Stimulated activated CD4-positive, alpha-beta T cell treated with anti-CD3 and anti-CD28 coated beads, Interleukin-1b, Interleukin-23, amount 100 ng/mL, for 1 hour (primary cell): ENCODE measurements at regions not wholly inside any gene's neighbourhood (a gene's known extent, or its start where the extent isn't known, plus 50 kb on each side); places are given as distances from the start of the nearest gene placed in this dataset.
A peak's percentile ranks its signal among the peaks of the same experiment; 100 is the strongest.

Experiments
- DNase-seq, 2 donors: peaks; one replicate each; pipeline ENCODE4 v3.0.0-alpha.2; 2020; ENCODE audit warnings: low read depth in 2 of 2

DNA sequence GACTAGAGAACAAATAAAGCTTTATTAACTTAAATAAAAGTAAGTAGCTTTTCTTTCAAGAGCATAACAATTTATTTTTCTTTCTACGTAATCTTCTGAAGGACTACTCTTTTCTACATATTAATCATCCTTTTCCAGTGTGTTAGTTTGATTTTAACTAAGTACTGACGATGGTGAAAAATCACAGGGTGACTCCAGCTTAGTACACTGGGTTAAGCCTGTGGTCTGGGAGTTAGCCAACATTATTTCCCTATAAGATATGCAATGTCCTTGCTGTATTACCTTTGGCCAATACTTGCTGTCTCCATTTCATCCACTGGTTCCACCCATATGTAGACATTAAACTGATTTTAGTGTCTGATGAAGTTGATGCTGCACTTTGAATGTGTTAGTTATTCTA is 508.6 kb upstream of the SUCLG2 start:
- no peak for DNase-seq

DNA sequence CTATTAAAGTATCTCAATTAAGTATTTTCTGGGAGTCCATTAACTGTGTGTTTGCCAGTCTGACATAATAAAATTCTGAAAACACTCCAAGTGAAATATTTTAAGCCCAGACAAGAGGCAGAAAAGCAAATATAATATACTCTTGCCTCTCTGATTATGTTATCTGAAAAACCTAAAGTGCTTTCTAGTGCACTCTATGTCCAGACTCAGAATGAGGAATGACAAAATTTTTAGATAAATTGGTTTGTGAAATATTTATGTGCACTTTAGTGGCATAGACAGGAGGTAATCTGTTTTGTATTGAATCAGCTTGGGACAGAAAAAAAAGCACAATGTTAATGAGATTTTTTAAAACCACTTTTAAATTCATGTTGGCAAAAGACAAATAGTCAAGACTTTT is 508.2 kb upstream of the SUCLG2 start:
- DNase-seq = no peak

DNA sequence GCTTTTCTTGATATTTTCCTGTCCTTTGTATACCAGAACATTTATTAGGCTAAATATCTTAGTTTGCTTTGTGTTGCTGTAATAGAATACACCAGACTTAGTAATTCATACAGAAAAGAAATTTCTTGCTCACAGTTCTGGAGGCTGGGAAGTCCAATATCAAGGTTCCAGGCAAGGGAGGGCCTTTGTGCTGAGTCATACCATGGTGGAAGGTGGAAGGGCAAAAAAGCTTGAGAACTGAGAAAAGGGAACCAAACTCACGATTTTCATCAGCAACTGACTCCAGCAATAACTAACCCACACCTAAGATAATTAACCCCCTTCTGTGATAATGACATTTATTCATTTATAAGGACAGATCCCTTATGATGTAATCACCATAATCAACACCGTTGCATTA is 496.9 kb upstream of the SUCLG2 start:
- no peak for DNase-seq

DNA sequence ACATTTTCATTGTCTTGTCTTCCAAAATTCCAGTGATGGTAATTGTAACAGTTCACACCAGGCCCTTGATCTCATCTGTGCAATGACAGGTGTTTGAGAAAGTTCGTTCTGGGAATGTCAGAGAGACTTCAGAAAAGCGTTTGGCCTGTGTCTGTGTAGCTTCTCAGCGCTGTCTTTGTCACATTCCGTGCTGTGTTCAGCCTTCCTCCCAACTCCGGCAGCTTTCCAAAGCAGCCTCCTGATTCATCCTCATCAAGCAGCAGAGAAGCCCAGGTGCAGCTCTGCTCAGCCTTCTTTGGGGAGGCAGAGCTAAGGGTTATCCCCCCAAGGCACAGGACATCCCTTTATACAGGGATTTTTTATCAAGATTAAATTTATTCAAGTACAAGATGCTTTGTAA is 494.0 kb upstream of the SUCLG2 start:
- DNase-seq = no peak

DNA sequence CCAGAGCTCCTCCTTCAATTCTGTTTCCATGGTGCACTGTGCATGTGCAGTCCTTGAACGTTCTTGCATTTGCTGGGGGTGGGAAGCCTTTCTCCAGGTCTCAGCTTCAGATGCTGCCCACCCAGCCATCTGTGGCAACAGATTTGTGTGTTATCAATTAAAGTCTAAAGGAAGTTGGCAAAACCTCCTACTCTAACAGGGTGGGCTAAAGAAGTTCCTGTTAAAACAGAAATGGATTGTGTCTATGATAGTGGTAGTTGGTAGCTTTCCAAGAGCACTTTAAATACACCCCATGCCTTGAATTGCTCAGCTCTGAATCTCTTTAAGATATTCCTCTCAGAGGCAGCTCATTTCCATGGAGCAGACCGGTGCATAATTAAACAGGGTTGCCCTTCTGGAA is 488.0 kb upstream of the SUCLG2 start:
- no peak for DNase-seq

DNA sequence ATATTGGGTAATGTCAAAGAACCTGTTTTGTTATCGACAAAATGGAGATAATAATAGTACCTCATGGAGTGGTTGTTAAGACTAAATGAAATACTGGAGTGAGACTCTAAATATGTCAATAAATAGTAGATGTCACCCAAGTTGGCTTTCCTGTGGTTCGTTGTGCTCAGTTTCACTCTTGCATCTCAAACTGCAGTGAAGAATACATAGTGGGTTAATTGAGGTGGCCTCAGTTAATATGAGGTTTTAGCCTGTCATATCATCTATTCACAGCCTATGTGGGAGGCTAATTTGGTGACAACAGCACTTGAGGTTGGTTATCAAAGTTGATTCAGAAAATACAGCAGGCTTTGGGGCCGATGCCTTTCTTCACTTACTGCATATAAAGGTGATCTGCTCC is 485.5 kb upstream of the SUCLG2 start:
- no peak for DNase-seq

DNA sequence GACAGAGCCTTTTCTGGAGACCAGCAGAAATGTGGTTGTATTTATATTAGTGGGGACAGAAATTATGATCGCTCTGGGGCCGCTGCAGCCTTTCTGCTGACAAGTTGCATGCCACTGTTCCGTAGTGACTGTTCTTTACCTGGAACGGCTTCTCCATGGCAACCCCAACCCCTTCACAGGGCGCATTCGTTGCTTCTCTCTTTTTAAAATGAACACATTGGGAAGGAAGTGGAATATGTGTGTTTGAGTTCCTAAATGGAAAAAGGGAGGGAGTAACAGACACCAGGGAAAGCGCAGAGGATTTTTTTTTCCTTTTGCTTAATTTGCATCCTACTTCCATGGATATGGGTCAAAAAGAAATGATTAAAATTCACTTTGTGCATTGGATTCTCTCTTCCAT is 482.0 kb upstream of the SUCLG2 start:
- DNase-seq = no peak

DNA sequence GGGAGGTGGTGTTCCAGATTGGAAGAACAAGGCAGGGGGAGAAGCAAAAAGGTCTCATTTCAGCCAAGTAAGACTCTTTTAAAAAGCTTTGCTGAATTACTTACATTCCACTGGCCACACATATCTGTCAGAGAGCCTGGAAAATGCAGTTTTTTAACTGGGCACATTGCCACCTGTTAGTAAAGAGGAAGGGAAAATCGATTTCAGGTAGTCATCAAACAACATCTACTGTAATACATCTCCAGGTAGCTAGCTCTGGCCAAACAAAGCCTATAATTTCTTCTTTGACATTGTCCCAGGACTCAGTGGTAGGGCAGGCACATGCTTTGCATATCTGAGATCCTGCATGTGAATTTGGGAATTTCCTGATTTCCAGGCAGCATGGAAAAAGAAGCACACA is 480.7 kb upstream of the SUCLG2 start:
- no peak for DNase-seq

DNA sequence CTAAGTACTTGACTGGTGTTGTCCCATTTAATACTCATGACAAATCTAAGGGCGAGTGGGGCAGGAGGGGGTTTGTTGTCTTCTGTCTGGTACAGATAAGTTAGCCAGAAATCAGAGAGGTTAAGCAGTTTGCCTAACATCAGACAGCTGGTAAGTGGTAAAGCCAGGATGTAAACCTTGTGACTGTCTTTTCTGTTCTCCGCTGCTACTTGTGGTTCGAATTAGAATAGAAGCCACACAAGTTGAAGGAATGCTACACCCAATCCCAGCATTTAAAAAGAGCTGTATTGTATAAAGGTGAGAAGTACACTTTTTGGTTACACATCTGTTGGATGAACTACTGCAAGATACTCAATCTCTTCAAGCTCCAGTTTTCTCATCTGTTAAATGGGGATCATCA is 474.7 kb upstream of the SUCLG2 start:
- DNase-seq = no peak

DNA sequence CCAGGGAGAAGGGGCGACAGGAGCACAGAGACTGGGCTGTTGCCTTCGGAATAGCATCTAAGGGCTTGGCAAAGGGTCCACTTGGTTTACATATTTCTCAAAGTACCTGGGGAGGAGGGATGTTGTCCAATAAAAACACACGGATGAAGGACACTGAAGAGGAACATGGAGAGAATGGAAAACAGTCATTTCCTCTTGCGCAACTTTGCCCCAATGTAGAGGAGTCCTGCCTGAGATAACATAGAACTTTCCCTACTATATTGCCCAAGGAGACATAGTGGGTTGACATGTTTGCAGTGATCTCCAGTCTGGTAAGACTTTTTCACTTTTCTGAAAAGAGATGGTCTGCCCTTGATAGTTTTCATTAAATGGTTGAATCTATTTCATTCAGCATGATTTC is 468.8 kb upstream of the SUCLG2 start:
- DNase-seq = no peak

DNA sequence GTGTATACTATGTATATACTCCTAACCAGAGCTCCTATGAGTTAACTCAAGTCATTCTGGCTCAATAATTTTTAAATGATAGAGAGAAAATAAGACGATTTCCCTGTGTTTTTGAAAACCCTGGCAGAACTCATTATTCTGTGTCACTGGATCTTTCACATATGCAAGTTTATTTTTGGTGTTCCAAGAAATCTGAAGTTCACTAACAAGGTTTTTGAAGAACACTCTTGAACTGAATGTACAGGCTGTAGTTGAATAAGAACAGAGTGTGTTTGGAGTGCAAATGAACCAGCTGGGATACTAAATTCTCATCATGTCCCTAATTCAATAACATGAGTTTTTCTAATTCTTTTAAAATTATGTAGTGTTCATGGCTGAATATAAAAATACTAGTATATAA is 466.9 kb upstream of the SUCLG2 start:
- no peak for DNase-seq

DNA sequence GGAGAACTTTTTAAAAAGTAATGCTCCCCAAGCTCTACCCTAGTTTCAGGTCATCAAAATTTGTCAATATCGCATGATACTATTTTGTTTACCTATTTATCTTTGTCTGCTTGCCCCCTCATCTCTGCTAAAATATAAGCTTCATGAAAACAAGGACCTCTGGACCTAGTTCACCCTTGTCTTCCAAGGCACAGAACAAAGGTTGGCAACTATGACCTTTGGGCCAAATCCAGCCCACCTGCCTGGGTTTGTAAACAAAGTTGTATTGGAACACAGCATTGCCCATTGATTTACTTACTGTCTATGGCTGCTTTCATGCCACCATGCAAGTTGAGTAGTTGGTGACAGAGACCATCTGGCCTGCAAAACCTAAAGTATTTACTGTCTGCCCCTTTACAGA is 462.2 kb upstream of the SUCLG2 start:
- DNase-seq = no peak

DNA sequence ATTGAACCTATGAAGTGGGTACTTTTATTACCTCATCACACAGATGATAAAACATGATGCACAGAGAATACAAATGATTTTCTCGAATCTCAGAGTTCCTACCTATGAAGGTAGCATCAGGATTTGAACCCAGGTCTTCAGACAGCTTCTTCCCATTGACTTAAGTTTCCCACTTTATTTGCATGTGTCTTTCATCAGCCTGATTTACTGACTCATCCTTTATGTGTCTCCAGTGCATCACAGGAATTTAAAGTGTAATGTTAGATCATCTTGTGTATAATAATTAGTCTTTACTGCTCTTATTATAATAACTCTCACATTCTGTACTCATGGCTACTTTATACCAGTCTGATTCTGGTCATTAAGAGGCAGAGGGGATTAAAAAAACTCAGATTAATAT is 449.4 kb upstream of the SUCLG2 start:
- no peak for DNase-seq

DNA sequence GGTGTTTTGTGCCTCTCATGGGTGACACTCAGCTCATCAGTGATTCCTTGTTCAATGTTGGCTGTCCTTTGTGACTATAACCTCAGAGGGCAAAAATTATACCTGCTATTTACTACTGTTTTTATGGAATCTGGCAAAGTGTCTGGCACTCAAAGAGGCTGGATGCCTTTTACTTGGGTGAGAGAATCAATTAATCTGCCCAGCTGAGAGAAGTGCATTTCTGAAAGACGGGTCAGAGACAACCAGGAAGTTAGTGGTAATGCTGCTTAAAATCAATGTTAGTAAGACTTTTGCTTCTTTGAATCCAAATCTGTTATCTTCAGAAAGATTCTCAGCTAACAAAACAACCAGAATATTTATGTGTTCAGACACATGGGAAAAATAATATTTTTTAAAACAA is 436.2 kb upstream of the SUCLG2 start:
- DNase-seq = no peak

DNA sequence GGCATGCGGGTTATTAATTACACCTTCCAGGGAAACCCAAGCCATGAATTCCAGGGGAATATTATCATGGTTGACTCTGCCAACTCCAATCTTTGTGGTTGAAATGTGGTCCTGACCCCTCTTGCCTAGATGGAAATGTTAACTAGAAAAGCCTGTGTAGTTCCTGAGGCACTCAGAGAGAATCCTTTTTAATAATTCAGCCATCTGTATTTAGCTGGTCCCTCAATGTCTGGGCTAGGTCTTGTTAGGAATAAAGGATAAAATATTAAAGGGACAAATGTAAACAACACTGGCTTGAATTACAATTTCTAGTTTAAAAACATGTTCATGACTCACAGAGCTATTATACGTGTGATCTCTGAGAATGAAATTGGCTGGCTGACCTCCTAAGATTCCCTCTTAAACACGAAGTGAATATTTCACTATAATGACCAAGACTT is 435.2 kb upstream of the SUCLG2 start:
- no peak for DNase-seq

DNA sequence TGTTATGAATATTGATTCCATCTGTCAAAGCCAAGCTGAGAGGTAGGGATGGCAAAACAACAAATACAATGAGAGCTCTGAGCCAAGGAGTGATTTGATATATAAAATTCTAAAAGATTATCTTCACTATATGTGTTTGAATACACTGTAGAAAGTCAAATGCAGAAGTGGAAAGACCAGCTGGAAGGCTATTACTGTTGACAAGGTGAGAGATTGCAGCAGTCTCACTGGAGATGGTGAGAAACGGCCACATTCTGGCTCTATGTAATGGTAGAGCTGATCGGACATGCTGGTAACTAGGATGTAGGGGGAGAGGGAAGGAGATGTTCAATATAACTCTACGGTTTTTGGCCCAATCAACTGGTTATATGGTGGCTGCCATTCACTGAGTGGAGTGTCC is 434.2 kb upstream of the SUCLG2 start:
- no peak for DNase-seq

DNA sequence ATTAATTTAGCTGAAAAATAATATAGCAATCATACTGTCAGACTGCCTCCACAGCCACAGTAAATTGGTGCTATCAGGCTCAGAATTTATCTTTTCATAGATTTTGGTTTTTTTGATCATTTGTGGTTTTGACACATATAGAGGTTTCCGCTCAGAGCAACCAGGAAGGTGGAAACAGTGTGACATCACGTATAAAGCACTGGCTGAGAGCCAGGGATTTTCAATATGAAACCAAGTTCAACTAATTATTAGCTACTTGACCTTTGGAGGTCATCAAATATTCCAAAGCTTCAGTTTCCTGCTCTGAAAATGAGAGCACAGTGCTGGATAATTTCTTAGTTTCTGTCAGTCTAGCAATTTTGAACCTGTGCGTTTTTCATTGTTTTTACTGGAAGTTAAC is 433.8 kb upstream of the SUCLG2 start:
- peak in 1 of 2 donors; percentile 11 for DNase-seq

DNA sequence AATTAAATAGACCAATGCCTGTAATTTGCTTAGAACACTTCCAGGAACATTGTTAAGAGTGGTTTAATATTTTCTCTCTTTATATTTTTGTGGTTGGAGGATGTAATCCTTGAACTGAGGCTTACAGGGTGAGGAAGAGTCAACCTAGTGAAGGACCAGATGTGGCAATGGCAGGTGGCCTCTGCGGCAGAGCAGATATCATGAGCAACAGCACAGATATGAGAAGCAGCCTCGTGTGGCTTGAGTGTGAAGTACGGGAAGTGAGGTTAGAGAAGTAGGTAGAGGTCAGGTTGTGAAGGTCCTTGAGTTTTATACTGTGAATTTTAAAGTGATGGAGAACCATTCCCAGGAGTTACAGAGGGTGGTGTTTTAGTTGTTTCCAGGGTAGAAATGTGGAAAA is 417.6 kb upstream of the SUCLG2 start:
- DNase-seq = no peak

DNA sequence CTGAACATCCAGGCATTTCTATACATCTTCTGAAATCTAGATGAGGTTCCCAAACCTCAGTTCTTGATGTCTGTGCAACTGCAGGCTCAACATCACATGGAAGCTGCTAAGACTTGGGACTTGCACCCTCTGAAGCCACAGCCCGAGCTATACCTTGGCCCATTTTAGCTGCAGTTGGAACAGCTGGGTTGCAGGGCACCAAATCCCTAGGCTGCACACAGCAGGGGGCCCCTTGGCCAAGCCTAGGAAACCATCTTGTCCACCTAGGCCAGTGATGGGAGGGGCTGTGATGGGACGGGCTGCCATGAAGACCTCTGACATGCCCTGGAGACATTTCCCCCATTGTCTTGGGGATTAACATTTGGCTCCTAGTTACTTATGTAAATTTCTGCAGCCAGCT is 415.8 kb upstream of the SUCLG2 start:
- DNase-seq = no peak

DNA sequence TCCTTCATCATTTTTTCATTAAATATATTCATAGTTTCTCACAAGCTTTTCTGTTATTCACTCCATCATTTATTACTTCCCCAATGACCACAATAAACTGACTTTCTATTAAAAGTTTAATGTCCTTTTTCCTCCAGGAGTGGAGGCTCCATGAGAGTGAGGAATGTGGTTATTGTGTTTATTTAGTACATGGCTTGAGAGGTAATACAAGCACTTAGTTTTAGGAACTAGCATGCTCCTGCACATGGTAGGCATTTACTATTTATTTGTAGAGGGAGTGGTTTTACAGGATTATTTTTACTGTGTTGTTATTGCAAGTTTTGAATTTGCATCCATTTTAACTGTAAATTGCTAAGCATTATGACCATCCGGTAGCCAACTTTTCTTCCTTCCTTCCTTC is 412.9 kb upstream of the SUCLG2 start:
- no peak for DNase-seq

DNA sequence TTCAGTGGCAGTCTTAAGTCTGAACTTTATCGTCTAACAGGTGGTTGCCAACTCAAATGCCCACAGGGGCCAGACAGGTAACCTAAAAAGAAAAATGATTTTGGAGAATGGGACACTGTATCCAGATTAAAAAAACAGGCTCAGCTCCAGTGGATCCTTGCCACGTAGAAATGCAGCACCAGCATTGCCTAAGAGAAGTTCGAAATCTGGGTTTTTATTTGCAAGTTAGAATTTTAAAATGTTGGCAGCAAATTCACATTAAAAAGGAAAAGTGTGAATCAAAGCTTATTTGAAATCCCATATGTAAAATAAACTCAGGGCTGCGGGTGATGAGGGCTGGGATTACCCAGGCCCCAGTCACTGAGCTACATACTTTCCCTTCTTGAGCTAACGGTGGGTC is 408.5 kb upstream of the SUCLG2 start:
- no peak for DNase-seq

DNA sequence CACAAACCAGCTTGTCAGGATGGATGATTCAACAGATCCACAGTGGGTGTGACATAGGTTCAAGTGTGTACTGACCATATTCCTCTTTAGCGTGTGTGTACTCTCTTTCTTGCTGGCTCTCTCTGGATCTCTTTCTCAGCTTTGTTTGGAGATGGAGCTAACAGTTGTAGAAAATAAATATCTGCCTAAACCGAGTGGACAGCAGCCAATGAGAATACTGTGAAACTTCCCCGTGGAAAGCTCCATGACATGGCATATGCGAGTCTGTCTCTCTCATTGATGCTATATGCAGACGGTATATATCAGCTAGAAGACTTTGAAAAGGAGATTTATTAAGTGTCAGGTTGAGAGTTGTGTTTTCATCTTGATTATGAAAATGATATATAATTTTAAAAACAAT is 406.5 kb upstream of the SUCLG2 start:
- no peak for DNase-seq

DNA sequence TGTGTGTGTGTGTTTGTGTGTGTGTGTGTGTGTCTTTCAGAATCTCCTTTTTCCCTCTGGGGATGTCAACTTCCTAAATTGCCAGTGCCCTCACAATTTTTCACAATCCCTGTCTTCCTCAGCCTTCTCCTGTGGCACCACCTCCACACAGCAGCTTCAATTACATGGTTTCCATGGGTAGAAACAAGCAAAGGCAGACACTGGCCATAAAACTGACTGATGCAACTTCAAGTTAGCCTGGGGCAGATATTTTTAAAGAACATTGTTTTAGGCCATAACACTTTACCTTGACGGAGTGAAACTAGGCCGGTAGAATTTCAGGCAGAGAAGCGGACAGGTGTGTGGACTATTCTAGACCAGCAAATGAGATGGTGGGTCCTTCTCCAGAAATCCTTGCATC is 405.8 kb upstream of the SUCLG2 start:
- DNase-seq = no peak

DNA sequence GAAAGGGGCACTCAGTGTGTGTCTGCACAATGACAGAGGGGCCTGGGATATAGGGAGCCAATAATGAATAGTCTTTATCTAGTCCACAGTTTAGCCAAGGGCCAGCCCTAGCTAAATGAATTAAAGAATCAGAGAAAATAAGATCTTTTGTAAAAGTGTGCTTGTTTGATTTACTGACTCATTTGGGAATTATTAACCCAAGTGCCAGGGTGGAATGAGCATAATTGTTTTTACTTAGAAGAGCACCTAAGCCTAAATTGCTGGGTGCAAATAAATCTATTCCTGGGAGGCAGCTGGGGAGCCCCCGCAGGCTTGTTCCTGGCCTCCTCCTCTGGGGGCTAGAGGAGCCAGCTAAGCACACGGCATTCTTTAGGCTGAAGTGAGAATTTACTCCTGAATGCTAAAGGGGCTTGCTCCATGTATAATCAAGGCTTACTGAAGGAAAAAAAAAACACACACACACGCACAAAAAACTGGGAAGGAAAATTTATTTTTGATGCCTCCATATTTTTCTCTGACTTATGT is 405.3 kb upstream of the SUCLG2 start:
- no peak for DNase-seq
